T follicular helper cell (primary cell): ENCODE measurements at regions not wholly inside any gene's neighbourhood (a gene's known extent, or its start where the extent isn't known, plus 50 kb on each side); places are given as distances from the start of the nearest gene placed in this dataset.
"Not testable (repeated sequence)": the region's sequence is repeated elsewhere in the genome, so short reads cannot be mapped to it uniquely, and the experiment has no call there.

ENCODE experiments used
- DNase-seq: peaks from one replicate; pipeline ENCODE4 v3.0.0-alpha.2; 2020; ENCODE audit warnings: low read depth

GRCh38 chr3:107942244-107942643 is 148.6 kb downstream of the CD47 start:
- no peak for DNase-seq

- no peak for DNase-seq
Observed at GRCh38 chr3:107939691-107940442, 151.0 kb downstream of the CD47 start.

- no peak for DNase-seq
Observed at GRCh38 chr3:107938143-107938542, 152.7 kb downstream of the CD47 start.

GRCh38 chr3:107934808-107935207 is 156.0 kb downstream of the CD47 start:
- DNase-seq, result no peak

- DNase-seq, result no peak
Observed at GRCh38 chr3:107933450-107933849, 157.4 kb downstream of the CD47 start.

GRCh38 chr3:107931326-107931725 is 159.5 kb downstream of the CD47 start:
- no peak for DNase-seq

- no peak for DNase-seq
Observed at GRCh38 chr3:107929088-107929487, 161.7 kb downstream of the CD47 start.

- no peak for DNase-seq
Observed at GRCh38 chr3:107928084-107928445, 162.8 kb downstream of the CD47 start.

GRCh38 chr3:107927361-107928083 is 163.3 kb downstream of the CD47 start:
- DNase-seq, result peak; percentile 36

- no peak for DNase-seq
Observed at GRCh38 chr3:107925851-107926250, 165.0 kb downstream of the CD47 start.

- DNase-seq, result no peak
Observed at GRCh38 chr3:107921038-107921437, 169.8 kb downstream of the CD47 start.

GRCh38 chr3:107920538-107920937 is 170.3 kb downstream of the CD47 start:
- no peak for DNase-seq

- DNase-seq, result no peak
Observed at GRCh38 chr3:107919239-107919638, 171.6 kb downstream of the CD47 start.

GRCh38 chr3:107916171-107916570 is 174.7 kb downstream of the CD47 start:
- DNase-seq, result no peak

- DNase-seq, result no peak
Observed at GRCh38 chr3:107915706-107916105, 175.1 kb downstream of the CD47 start.

- no peak for DNase-seq
Observed at GRCh38 chr3:107913701-107914100, 177.1 kb downstream of the CD47 start.

- DNase-seq, result no peak
Observed at GRCh38 chr3:107911337-107912000, 179.4 kb downstream of the CD47 start.

- no peak for DNase-seq
Observed at GRCh38 chr3:107910713-107911259, 180.0 kb downstream of the CD47 start.

GRCh38 chr3:107909583-107909982 is 181.2 kb downstream of the CD47 start:
- not testable (repeated sequence) for DNase-seq

GRCh38 chr3:107907996-107908395 is 182.8 kb downstream of the CD47 start:
- no peak for DNase-seq

GRCh38 chr3:107904536-107905066 is 186.2 kb downstream of the CD47 start:
- DNase-seq, result no peak

- DNase-seq, result no peak
Observed at GRCh38 chr3:107899990-107900651, 190.7 kb downstream of the CD47 start.
